Endothelial cell of umbilical vein (primary cell): ENCODE measurements at regions not wholly inside any gene's neighbourhood (a gene's known extent, or its start where the extent isn't known, plus 50 kb on each side); places are given as distances from the start of the nearest gene placed in this dataset.

Experiments used
- BruUV-seq: library from RNA; stranded (reverse); fragments of 400-500 nt; replicated peaks from 2 replicates; lab custom pipeline; 2021; lab: Mats Ljungman, UMichigan
- CTCF ChIA-PET: fragments of 300-600, 350-600 bp; sonication (Branson Sonifier 250); formaldehyde crosslinking; loops from one replicate; lab custom pipeline; 2021; ENCODE audit warnings: antibody characterized with exemption, inconsistent platforms; lab: Charles Lee
- POLR2A ChIA-PET: fragments of 300-600, 350-600 bp; sonication (Branson Sonifier 250); formaldehyde crosslinking; loops from one replicate; lab custom pipeline; 2021; ENCODE audit warnings: antibody characterized with exemption, inconsistent platforms; lab: Charles Lee
- DNase-seq: peaks from one replicate; pipeline ENCODE4 v3.0.0-alpha.2; 2011; ENCODE audit warnings: low read depth, low spot score
- FAIRE-seq: peaks from 2 replicates; lab custom pipeline; 2011; peaks lifted over from hg19 to GRCh38; lab: Jason Lieb, UNC
- H2AFZ ChIP-seq: 2 replicates; pipeline ENCODE4 v1.6.0; 2012; ENCODE audit warnings: low read depth, low read length, control low read depth, inconsistent platforms
- H3K27ac ChIP-seq: 2 replicates; pipeline ENCODE4 v1.5.1; 2011; ENCODE audit warnings: low read depth, mild to moderate bottlenecking, control low read depth, low read length, moderate library complexity; ENCODE audit not compliant: insufficient read depth
- H3K27me3 ChIP-seq, 2 experiments: 2 replicates each; pipeline versions ENCODE4 v1.6.0 to v1.6.1; 2011; ENCODE audit warnings: low read length in 2 of 2, mixed read lengths in 1 of 2; ENCODE audit not compliant: control insufficient read depth in 2 of 2, insufficient read depth in 2 of 2
- H3K36me3 ChIP-seq, 2 experiments: 2 replicates in 1 of 2; 3 replicates in 1 of 2; pipeline ENCODE4 v1.5.1; 2011; ENCODE audit warnings: low read length in 2 of 2, mild to moderate bottlenecking in 1 of 2, moderate library complexity in 1 of 2; ENCODE audit not compliant: control insufficient read depth in 2 of 2, insufficient read depth in 2 of 2; ENCODE audit errors: extremely low read depth in 1 of 2
- H3K4me1 ChIP-seq: 3 replicates; pipeline ENCODE4 v1.5.1; 2011; ENCODE audit warnings: mild to moderate bottlenecking, low read length; ENCODE audit not compliant: control insufficient read depth, insufficient read depth; ENCODE audit errors: extremely low read depth
- H3K4me2 ChIP-seq: 2 replicates; pipeline ENCODE4 v1.6.1; 2011; ENCODE audit warnings: low read length, control low read depth, mixed read lengths; ENCODE audit not compliant: insufficient read depth
- H3K4me3 ChIP-seq, 3 experiments: fragments of 200-600 bp in 1 of 3; sonication (generic), shearing (Covaris generic) in 1 of 3; replicated peaks in 1 of 3; 2 replicates each; pipeline ENCODE4 v1.5.1; 2011 to 2016; ENCODE audit warnings: control low read depth in 3 of 3, low read length in 3 of 3, mild to moderate bottlenecking in 2 of 3, inconsistent platforms in 1 of 3, low read depth in 1 of 3, moderate library complexity in 1 of 3; ENCODE audit not compliant: insufficient read depth in 1 of 3
- H3K79me2 ChIP-seq: 2 replicates; pipeline ENCODE4 v1.6.0; 2012; ENCODE audit warnings: low read length, inconsistent platforms; ENCODE audit not compliant: control insufficient read depth, insufficient read depth
- H3K9ac ChIP-seq: replicated peaks from 2 replicates; pipeline ENCODE3; 2011; ENCODE audit warnings: low read length, control low read depth; ENCODE audit not compliant: insufficient read depth; ENCODE audit errors: extremely low read depth
- H3K9me1 ChIP-seq: replicated peaks from 3 replicates; pipeline ENCODE4 v1.6.0; 2011; ENCODE audit warnings: mild to moderate bottlenecking, low read length; ENCODE audit not compliant: control insufficient read depth, insufficient read depth; ENCODE audit errors: extremely low read depth
- H3K9me3 ChIP-seq: replicated peaks from 2 replicates; pipeline ENCODE4 v1.5.1; 2012; ENCODE audit warnings: low read length, inconsistent platforms; ENCODE audit not compliant: control insufficient read depth, insufficient read depth
- H4K20me1 ChIP-seq: replicated peaks from 2 replicates; pipeline ENCODE3; 2011; ENCODE audit warnings: mild to moderate bottlenecking, low read length; ENCODE audit not compliant: control insufficient read depth, insufficient read depth; ENCODE audit errors: extremely low read depth
- MAX ChIP-seq: IDR thresholded peaks from 2 replicates; pipeline ENCODE4 v1.6.1; 2011; ENCODE audit not compliant: insufficient read depth, insufficient read length
- POLR2A ChIP-seq: IDR thresholded peaks from 2 replicates; pipeline ENCODE4 v1.6.1; 2012; ENCODE audit warnings: low read depth, mild to moderate bottlenecking, control low read depth, low read length
- POLR2AphosphoS5 ChIP-seq: IDR thresholded peaks from 2 replicates; pipeline ENCODE4 v1.6.1; 2012; ENCODE audit warnings: low read depth, mild to moderate bottlenecking, control low read depth, low read length, moderate library complexity; ENCODE audit not compliant: insufficient read depth
- dilution Hi-C: fragments of 300-500 bp; cut with MboI; formaldehyde crosslinking; loops from one replicate; pipeline ENCODE4 v1.15.0; 2019; ENCODE audit warnings: low sequenced_read_pairs; ENCODE audit not compliant: extremely low pct_ligation_motif_present
- intact Hi-C: fragments of 100-400 bp; cut with micrococcal nuclease; formaldehyde crosslinking; loops from one replicate; pipeline ENCODE4 v1.10.0; 2022

- dilution Hi-C loops = no loop called here
These were observed 61.7 kb upstream of the CREB5 start for GRCh38 chr7:28350662-28351061.

GRCh38 chr7:28351450-28351849 is 60.9 kb upstream of the CREB5 start:
- FAIRE-seq (no peak), DNase-seq (no peak)
- dilution Hi-C loops (no loop called here), intact Hi-C loops (no loop called here)
- TF ChIP-seq POLR2AphosphoS5 = no peak
- Histone ChIP-seq H3K4me1 (no peaks in the 10 kb centered on the region), H3K4me3 (no peak overlapping the region), H3K27ac (no peak overlapping the region), H3K9me3 (no peaks in the 10 kb centered on the region), H3K9ac (no peak overlapping the region), H3K27me3 (peaks cover 0 to 3% of the 10 kb centered on the region in 2 experiments), H3K4me2 (no peak overlapping the region), H3K9me1 (no peaks in the 10 kb centered on the region), H4K20me1 (no peaks in the 10 kb centered on the region), H3K36me3 (no peaks in the 10 kb centered on the region), H3K79me2 (no peaks in the 10 kb centered on the region), H2AFZ (no peak overlapping the region)
- no TSS peak for BruUV-seq
- ChIA-PET CTCF (interaction anchor here (2.6 kb wide), 1 partner anchor 11 kb away, joined by 8 read pairs; no protein-coding TSS in a partner anchor), POLR2A (no interaction called here)

More at GRCh38 chr7:28350662-28351061, 61.7 kb upstream of the CREB5 start:
- Histone ChIP-seq H3K9me3 (no peaks in the 10 kb centered on the region), H3K4me2 (no peak overlapping the region), H3K4me3 (no peak overlapping the region), H3K4me1 (no peaks in the 10 kb centered on the region), H3K27ac (no peak overlapping the region), H4K20me1 (no peaks in the 10 kb centered on the region), H3K9ac (no peak overlapping the region), H3K79me2 (no peaks in the 10 kb centered on the region), H3K9me1 (no peaks in the 10 kb centered on the region), H3K36me3 (no peaks in the 10 kb centered on the region), H3K27me3 (peaks cover 0 to 3% of the 10 kb centered on the region in 2 experiments), H2AFZ (no peak overlapping the region)
- TF ChIP-seq POLR2AphosphoS5 = no peak
- no peak for TF ChIP-seq MAX
- no peak for TF ChIP-seq POLR2A
- FAIRE-seq = no peak
- intact Hi-C loops = no loop called here
- no TSS peak for BruUV-seq
- ChIA-PET POLR2A (no interaction called here), CTCF (interaction anchor here (2.6 kb wide), 1 partner anchor 11 kb away, joined by 8 read pairs; no protein-coding TSS in a partner anchor)
- no peak for DNase-seq
